Stimulated activated CD4-positive, alpha-beta T cell treated with anti-CD3 and anti-CD28 coated beads, Interleukin-15, amount 100 ng/mL, for 1 hour (primary cell): ENCODE measurements at regions not wholly inside any gene's neighbourhood (a gene's known extent, or its start where the extent isn't known, plus 50 kb on each side); places are given as distances from the start of the nearest gene placed in this dataset.

Source experiments
- DNase-seq, 2 donors: peaks; one replicate each; pipeline ENCODE4 v3.0.0-alpha.2; 2020; ENCODE audit warnings: low read depth in 1 of 2, low spot score in 1 of 2

GRCh38 chr4:81522711-81523110 lies 51.0 kb upstream of the RASGEF1B start:
- DNase-seq: no peak

GRCh38 chr4:81521708-81522107 lies 50.0 kb upstream of the RASGEF1B start:
- no peak for DNase-seq
